Lung (tissue), 11 donors: ENCODE measurements at regions not wholly inside any gene's neighbourhood (a gene's known extent, or its start where the extent isn't known, plus 50 kb on each side); places are given as distances from the start of the nearest gene placed in this dataset.

Experiments
- ATAC-seq: fragments of 200-7000 bp; cut with Tn5 transposase; one replicate; pipeline ENCODE4 v1.9.1; 2020; ENCODE audit warnings: moderate number of reproducible peaks; ENCODE audit not compliant: insufficient read depth, low FRiP score
- DNase-seq, 3 donors: peaks; one replicate each; pipeline ENCODE4 v3.0.0-alpha.2; 2013 to 2017
- H3K27ac ChIP-seq, 2 donors: one replicate each; pipeline ENCODE4 v1.5.1; 2013; ENCODE audit warnings: mild to moderate bottlenecking in 2 of 2, moderate library complexity in 2 of 2, control low read depth in 1 of 2, inconsistent platforms in 1 of 2, low read depth in 1 of 2, low read length in 1 of 2
- H3K27me3 ChIP-seq, 3 donors: one replicate each; pipeline ENCODE4 v1.5.1; 2013; ENCODE audit warnings: low read length in 2 of 3; ENCODE audit not compliant: control insufficient read depth in 3 of 3, insufficient read depth in 3 of 3
- H3K36me3 ChIP-seq, 4 donors: one replicate each; pipeline ENCODE4 v1.5.1; 2013; ENCODE audit warnings: low read length in 4 of 4, mild to moderate bottlenecking in 1 of 4, moderate library complexity in 1 of 4; ENCODE audit not compliant: control insufficient read depth in 4 of 4, insufficient read depth in 4 of 4
- H3K4me1 ChIP-seq, 5 donors: one replicate each; pipeline ENCODE4 v1.5.1; 2013; ENCODE audit warnings: low read length in 5 of 5, mild to moderate bottlenecking in 2 of 5, moderate library complexity in 1 of 5; ENCODE audit not compliant: control insufficient read depth in 5 of 5, insufficient read depth in 5 of 5
- H3K4me3 ChIP-seq: one replicate; pipeline ENCODE4 v1.5.1; 2013; ENCODE audit warnings: mild to moderate bottlenecking, control low read depth, moderate library complexity
- H3K9ac ChIP-seq, 2 donors: one replicate each; pipeline ENCODE4 v1.5.1; 2013; ENCODE audit warnings: low read length in 2 of 2, control low read depth in 1 of 2; ENCODE audit not compliant: insufficient read depth in 1 of 2
- H3K9me3 ChIP-seq, 4 donors: one replicate each; pipeline ENCODE4 v1.5.1; 2013; ENCODE audit warnings: low read length in 3 of 4, mild to moderate bottlenecking in 1 of 4, moderate library complexity in 1 of 4; ENCODE audit not compliant: control insufficient read depth in 4 of 4, insufficient read depth in 3 of 4
- CTCF ChIP-seq: IDR thresholded peaks from 2 replicates; pipeline ENCODE4 v1.5.1; 2012; ENCODE audit warnings: mild to moderate bottlenecking; ENCODE audit errors: control extremely low read depth, extremely low read depth
- WGBS, 2 donors: extraction: QIAGEN DNeasy Blood & Tissue Kit; methylation state at CpG; one replicate each; pipeline ENCODE4 v1.1.7; 2013; 5-methylcytosine and 5-hydroxymethylcytosine counted together
- donor health status: control.
- donor health status: control.
- donor health status: Bipolar disorder and iron deficiency.
- donor health status: healthy.
- donor health status: DM: yes; HTN: yes; CAD: no.

GRCh38 chr2:53475766-53476165 is 291.8 kb upstream of the CHAC2 start:
- peaks cover 0 to 5% (median 0%) of the 10 kb centered on the region in 5 donors for H3K4me1 ChIP-seq

GRCh38 chr2:53475321-53475720 is 292.3 kb upstream of the CHAC2 start:
- Histone ChIP-seq H3K27me3 (no peaks in the 10 kb centered on the region), H3K4me3 (no peak overlapping the region), H3K4me1 (peaks cover 0 to 5% (median 0%) of the 10 kb centered on the region in 5 donors), H3K9ac (no peak overlapping the region), H3K36me3 (no peaks in the 10 kb centered on the region), H3K27ac (no peak overlapping the region), H3K9me3 (no peaks in the 10 kb centered on the region)
- no peak for TF ChIP-seq CTCF
- ATAC-seq (no peak), DNase-seq (no peak)
- WGBS, 2 donors = 98 to 100% methylated on average over 2 of the region's 2 CpGs

More at GRCh38 chr2:53475766-53476165, 291.8 kb upstream of the CHAC2 start:
- H3K9ac ChIP-seq = no peak overlapping the region
- H3K27me3 ChIP-seq = no peaks in the 10 kb centered on the region
- no peaks in the 10 kb centered on the region for H3K36me3 ChIP-seq
- H3K27ac ChIP-seq = no peak overlapping the region
- ATAC-seq = no peak
- no peak overlapping the region for H3K4me3 ChIP-seq
- 88 to 90% methylated on average over 2 of the region's 2 CpGs for WGBS, 2 donors
- TF ChIP-seq CTCF = no peak
- H3K9me3 ChIP-seq = no peaks in the 10 kb centered on the region
- DNase-seq = no peak

DNA sequence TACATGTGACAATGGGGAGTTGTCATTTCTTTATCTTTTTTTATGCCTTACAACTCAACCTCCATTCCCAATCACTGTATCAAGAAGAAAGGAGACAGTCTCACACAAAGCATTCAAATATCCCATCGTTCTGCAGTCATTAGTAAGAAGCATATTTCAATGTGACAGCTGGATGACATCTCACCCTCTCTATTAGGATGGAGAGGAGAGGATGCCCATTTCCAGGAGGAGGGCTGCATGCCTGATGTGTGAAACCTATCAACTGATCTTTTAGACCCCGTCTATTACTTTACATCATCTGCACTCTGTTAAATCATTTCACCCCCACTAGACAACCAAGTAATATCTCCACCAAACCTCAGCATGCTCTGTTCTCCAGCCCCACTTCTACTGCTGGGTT is 292.7 kb upstream of the CHAC2 start:
- H3K9ac ChIP-seq = no peak overlapping the region
- DNase-seq (no peak), ATAC-seq (no peak)
- H3K27ac ChIP-seq = no peak overlapping the region
- no peak for TF ChIP-seq CTCF
- WGBS, 2 donors = 70 to 78% methylated on average over 2 of the region's 2 CpGs
- H3K9me3 ChIP-seq = no peaks in the 10 kb centered on the region
- H3K27me3 ChIP-seq = no peaks in the 10 kb centered on the region
- no peak overlapping the region for H3K4me3 ChIP-seq
- peaks cover 0 to 5% (median 0%) of the 10 kb centered on the region in 5 donors for H3K4me1 ChIP-seq
- H3K36me3 ChIP-seq = no peaks in the 10 kb centered on the region

- Histone ChIP-seq H3K27me3 (no peaks in the 10 kb centered on the region), H3K36me3 (no peaks in the 10 kb centered on the region), H3K4me3 (no peak overlapping the region), H3K9ac (no peak overlapping the region), H3K4me1 (peaks cover 0 to 2% (median 0%) of the 10 kb centered on the region in 5 donors), H3K27ac (no peak overlapping the region), H3K9me3 (no peaks in the 10 kb centered on the region)
- no peak for TF ChIP-seq CTCF
- DNase-seq (peak in 1 of 3 donors; percentile 8), ATAC-seq (no peak)
- 65 to 76% methylated on average over 3 of the region's 3 CpGs for WGBS, 2 donors
These were observed 293.8 kb upstream of the CHAC2 start for GRCh38 chr2:53473775-53474311.
